HCT116 (cell line): ENCODE measurements at regions not wholly inside any gene's neighbourhood (a gene's known extent, or its start where the extent isn't known, plus 50 kb on each side); places are given as distances from the start of the nearest gene placed in this dataset.

ENCODE experiments used
- ATAC-seq: fragments of 200-7000 bp; cut with Tn5 transposase; 2 replicates; pipeline ENCODE4 v1.9.1; 2020; ENCODE audit warnings: mild to moderate bottlenecking, moderate library complexity
- BruUV-seq: library from RNA; stranded (reverse); fragments of 400-500 nt; replicated peaks from 2 replicates; lab custom pipeline; 2021; lab: Mats Ljungman, UMichigan
- CTCF ChIA-PET: fragments of 300-600 bp; sonication (Branson Sonifier 250); formaldehyde crosslinking; loops from one replicate; lab custom pipeline; 2021; ENCODE audit warnings: antibody characterized with exemption; lab: Charles Lee
- POLR2A ChIA-PET: fragments of 300-600, 350-600 bp; sonication (Branson Sonifier 250); formaldehyde crosslinking; loops from one replicate; lab custom pipeline; 2021; ENCODE audit warnings: antibody characterized with exemption; lab: Charles Lee
- RAD21 ChIA-PET, 2 experiments: fragments of 300-600 bp; sonication (Branson Sonifier 250); formaldehyde crosslinking; loops; one replicate each; lab custom pipeline; 2023; ENCODE audit warnings: low total read pairs in 2 of 2; ENCODE audit not compliant: uncharacterized antibody in 2 of 2, unreplicated experiment in 2 of 2, low non-redundant PET in 1 of 2; lab: Charles Lee
- DNase-seq: peaks from one replicate; pipeline ENCODE4 v3.0.0-alpha.2; 2010; ENCODE audit warnings: low read depth, low spot score
- H2AFZ ChIP-seq: fragments of 200-600 bp; shearing (Covaris generic), sonication (generic); 2 replicates; pipeline ENCODE4 v1.6.1; 2017; ENCODE audit warnings: low read depth, mixed run types, mixed read lengths, antibody characterized with exemption, low read length; ENCODE audit not compliant: poor library complexity, severe bottlenecking
- H3K27ac ChIP-seq: 2 replicates; pipeline ENCODE4 v1.5.1; 2012; ENCODE audit warnings: low read depth, low read length
- H3K27me3 ChIP-seq: fragments of 200-600 bp; sonication (generic); 2 replicates; pipeline ENCODE4 v1.6.1; 2016; ENCODE audit warnings: mixed run types, low read length, mixed read lengths; ENCODE audit not compliant: insufficient read depth
- H3K36me3 ChIP-seq, 2 experiments: fragments of 200-500 bp in 1 of 2; fragments of 200-600 bp in 1 of 2; sonication (Bioruptor generic) in 1 of 2; sonication (generic) in 1 of 2; 2 replicates each; pipeline versions ENCODE4 v1.5.1 to v1.6.1; 2014 to 2016; ENCODE audit warnings: low read length in 2 of 2, inconsistent platforms in 1 of 2, mixed read lengths in 1 of 2, mixed run types in 1 of 2; ENCODE audit not compliant: insufficient read depth in 2 of 2, control insufficient read depth in 1 of 2
- H3K4me1 ChIP-seq, 2 experiments: fragments of 200-600 bp in 1 of 2; sonication (generic) in 1 of 2; 2 replicates each; pipeline versions ENCODE4 v1.5.1 to v1.6.1; 2012 to 2017; ENCODE audit warnings: low read length in 2 of 2, inconsistent platforms in 1 of 2, mild to moderate bottlenecking in 1 of 2, mixed read lengths in 1 of 2, mixed run types in 1 of 2, moderate library complexity in 1 of 2; ENCODE audit not compliant: insufficient read depth in 2 of 2, control insufficient read depth in 1 of 2
- H3K4me2 ChIP-seq: fragments of 200-600 bp; sonication (generic); 2 replicates; pipeline ENCODE4 v1.6.1; 2017; ENCODE audit warnings: mixed run types, low read length, mixed read lengths
- H3K4me3 ChIP-seq, 2 experiments: fragments of 200-600 bp in 1 of 2; sonication (generic) in 1 of 2; replicated peaks in 1 of 2; 2 replicates each; pipeline ENCODE4 v1.5.1; 2011 to 2016; ENCODE audit warnings: low read length in 2 of 2, control low read depth in 1 of 2, low read depth in 1 of 2, mild to moderate bottlenecking in 1 of 2, mixed read lengths in 1 of 2, mixed run types in 1 of 2
- H3K79me2 ChIP-seq: fragments of 200-600 bp; sonication (generic); 2 replicates; pipeline ENCODE4 v1.6.1; 2017; ENCODE audit warnings: mild to moderate bottlenecking, mixed run types, low read length, moderate library complexity, mixed read lengths; ENCODE audit not compliant: insufficient read depth
- H3K9ac ChIP-seq: fragments of 200-600 bp; sonication (generic); 2 replicates; pipeline ENCODE4 v1.6.1; 2016; ENCODE audit warnings: low read length, mixed read lengths
- H3K9me2 ChIP-seq: fragments of 200-600 bp; sonication (generic), shearing (Covaris generic); 2 replicates; pipeline ENCODE4 v1.6.1; 2017; ENCODE audit warnings: mixed run types, mild to moderate bottlenecking, moderate library complexity; ENCODE audit not compliant: insufficient read depth
- H3K9me3 ChIP-seq, 2 experiments: fragments of 200-500 bp in 1 of 2; fragments of 200-600 bp in 1 of 2; sonication (Bioruptor generic) in 1 of 2; sonication (generic) in 1 of 2; 2 replicates each; pipeline ENCODE4 v1.6.1; 2014 to 2017; ENCODE audit warnings: low read length in 2 of 2, mixed read lengths in 2 of 2, inconsistent platforms in 1 of 2, low read depth in 1 of 2, mild to moderate bottlenecking in 1 of 2, mixed run types in 1 of 2, moderate library complexity in 1 of 2; ENCODE audit not compliant: control insufficient read depth in 1 of 2, insufficient read depth in 1 of 2
- H4K20me1 ChIP-seq: fragments of 200-600 bp; sonication (generic), shearing (Covaris generic); 2 replicates; pipeline ENCODE4 v1.6.1; 2017; ENCODE audit warnings: mixed run types, mild to moderate bottlenecking, moderate library complexity; ENCODE audit not compliant: insufficient read depth
- CBX3 ChIP-seq: IDR thresholded peaks from 2 replicates; pipeline ENCODE4 v1.6.1; 2012; ENCODE audit warnings: low read depth
- CEBPB ChIP-seq: IDR thresholded peaks from 2 replicates; pipeline ENCODE4 v1.6.1; 2012; ENCODE audit warnings: low read depth
- EGR1 ChIP-seq: IDR thresholded peaks from 2 replicates; pipeline ENCODE4 v1.6.1; 2012; ENCODE audit warnings: low read depth
- ELF1 ChIP-seq: IDR thresholded peaks from 2 replicates; pipeline ENCODE4 v1.6.1; 2012; ENCODE audit warnings: low read depth, borderline replicate concordance
- EZH2 ChIP-seq: fragments of 200-600 bp; sonication (generic); IDR thresholded peaks from 2 replicates; pipeline ENCODE4 v1.6.1; 2017; ENCODE audit warnings: antibody characterized with exemption, mixed run types
- FOSL1 ChIP-seq: IDR thresholded peaks from 2 replicates; pipeline ENCODE4 v1.6.1; 2012; ENCODE audit warnings: low read depth
- JUND ChIP-seq: IDR thresholded peaks from 2 replicates; pipeline ENCODE4 v1.6.1; 2012
- POLR2A ChIP-seq: IDR thresholded peaks from 2 replicates; pipeline ENCODE4 v1.7.0; 2011; ENCODE audit warnings: borderline replicate concordance; ENCODE audit not compliant: insufficient read depth, insufficient read length; ENCODE audit errors: extremely low read depth
- RAD21 ChIP-seq: IDR thresholded peaks from 2 replicates; pipeline ENCODE4 v1.6.1; 2012; ENCODE audit warnings: low read depth, mild to moderate bottlenecking
- SRF ChIP-seq: IDR thresholded peaks from 2 replicates; pipeline ENCODE4 v1.6.1; 2012; ENCODE audit warnings: low read depth
- YY1 ChIP-seq: IDR thresholded peaks from 2 replicates; pipeline ENCODE4 v1.6.1; 2011; ENCODE audit warnings: low read length, low read depth, moderate library complexity, mild to moderate bottlenecking; ENCODE audit not compliant: insufficient replicate concordance; ENCODE audit errors: extremely low read depth
- ZNF274 ChIP-seq: fragments of 200-500 bp; sonication (Bioruptor generic); IDR thresholded peaks from 2 replicates; pipeline ENCODE4 v1.6.1; 2014; ENCODE audit warnings: mild to moderate bottlenecking, low read depth, low read length, inconsistent platforms
- intact Hi-C: fragments of 100-400 bp; cut with micrococcal nuclease; formaldehyde crosslinking; loops from 2 replicates; pipeline ENCODE4 v1.10.0; 2022
- TF ChIP-seq, protein P1 (sequence below): IDR thresholded peaks from 2 replicates; pipeline ENCODE4 v1.6.1; 2011; ENCODE audit warnings: mild to moderate bottlenecking, low read length, moderate library complexity; ENCODE audit not compliant: insufficient replicate concordance; ENCODE audit errors: extremely low read depth
- TF ChIP-seq, protein P2 (sequence below), 3 experiments: fragments of 200-600 bp in 1 of 3; sonication (generic) in 1 of 3; IDR thresholded peaks in 2 of 3; conservative IDR thresholded peaks in 1 of 3; 2 replicates each; pipeline ENCODE4 v1.5.1; 2012 to 2017; ENCODE audit warnings: low read depth in 2 of 3, low read length in 2 of 3, antibody characterized with exemption in 1 of 3, borderline replicate concordance in 1 of 3, control low read depth in 1 of 3, mild to moderate bottlenecking in 1 of 3, mixed read lengths in 1 of 3, mixed run types in 1 of 3, moderate library complexity in 1 of 3; ENCODE audit not compliant: insufficient read depth in 1 of 3
- TF ChIP-seq, protein P3 (sequence below): IDR thresholded peaks from 2 replicates; pipeline ENCODE4 v1.6.1; 2012

DNA sequence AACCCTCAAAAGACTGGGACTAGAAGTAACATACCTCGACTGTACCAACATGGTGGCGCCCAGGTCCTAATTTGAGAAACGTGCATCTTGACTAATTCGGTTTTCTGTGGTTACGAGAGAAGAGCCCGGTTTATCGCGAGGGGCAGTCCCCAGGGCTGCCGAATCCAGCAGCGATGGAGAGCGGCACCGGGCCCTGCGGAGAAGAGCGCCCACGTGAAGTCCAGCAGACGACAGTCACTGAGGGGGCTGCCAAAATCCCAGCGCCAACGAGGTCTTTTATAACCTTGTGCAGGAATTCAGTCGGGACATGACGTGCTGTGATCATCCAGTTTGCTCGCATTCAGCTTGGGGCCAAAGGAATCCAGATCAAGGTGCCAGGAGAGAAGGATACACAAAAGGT, 187.5 kb upstream of the SLITRK2 start:
- Histone ChIP-seq H3K9ac (no peak overlapping the region), H3K9me2 (no peaks in the 10 kb centered on the region), H3K27me3 (no peaks in the 10 kb centered on the region), H3K27ac (no peak overlapping the region), H2AFZ (no peak overlapping the region), H3K36me3 (no peaks in the 10 kb centered on the region), H3K4me2 (no peak overlapping the region), H3K9me3 (no peaks in the 10 kb centered on the region), H3K4me1 (no peaks in the 10 kb centered on the region), H3K4me3 (no peak overlapping the region), H3K79me2 (no peaks in the 10 kb centered on the region), H4K20me1 (no peaks in the 10 kb centered on the region)
- BruUV-seq = no TSS peak
- ChIA-PET CTCF (no interaction called here), POLR2A (no interaction called here), RAD21 (no interaction called here)
- ATAC-seq (no peak), DNase-seq (no peak)
- intact Hi-C loops = no loop called here
- TF ChIP-seq, protein P1, sequence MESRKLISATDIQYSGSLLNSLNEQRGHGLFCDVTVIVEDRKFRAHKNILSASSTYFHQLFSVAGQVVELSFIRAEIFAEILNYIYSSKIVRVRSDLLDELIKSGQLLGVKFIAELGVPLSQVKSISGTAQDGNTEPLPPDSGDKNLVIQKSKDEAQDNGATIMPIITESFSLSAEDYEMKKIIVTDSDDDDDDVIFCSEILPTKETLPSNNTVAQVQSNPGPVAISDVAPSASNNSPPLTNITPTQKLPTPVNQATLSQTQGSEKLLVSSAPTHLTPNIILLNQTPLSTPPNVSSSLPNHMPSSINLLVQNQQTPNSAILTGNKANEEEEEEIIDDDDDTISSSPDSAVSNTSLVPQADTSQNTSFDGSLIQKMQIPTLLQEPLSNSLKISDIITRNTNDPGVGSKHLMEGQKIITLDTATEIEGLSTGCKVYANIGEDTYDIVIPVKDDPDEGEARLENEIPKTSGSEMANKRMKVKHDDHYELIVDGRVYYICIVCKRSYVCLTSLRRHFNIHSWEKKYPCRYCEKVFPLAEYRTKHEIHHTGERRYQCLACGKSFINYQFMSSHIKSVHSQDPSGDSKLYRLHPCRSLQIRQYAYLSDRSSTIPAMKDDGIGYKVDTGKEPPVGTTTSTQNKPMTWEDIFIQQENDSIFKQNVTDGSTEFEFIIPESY = no peak
- no peak for TF ChIP-seq SRF
- TF ChIP-seq ELF1 = no peak
- no peak for TF ChIP-seq CBX3

DNA sequence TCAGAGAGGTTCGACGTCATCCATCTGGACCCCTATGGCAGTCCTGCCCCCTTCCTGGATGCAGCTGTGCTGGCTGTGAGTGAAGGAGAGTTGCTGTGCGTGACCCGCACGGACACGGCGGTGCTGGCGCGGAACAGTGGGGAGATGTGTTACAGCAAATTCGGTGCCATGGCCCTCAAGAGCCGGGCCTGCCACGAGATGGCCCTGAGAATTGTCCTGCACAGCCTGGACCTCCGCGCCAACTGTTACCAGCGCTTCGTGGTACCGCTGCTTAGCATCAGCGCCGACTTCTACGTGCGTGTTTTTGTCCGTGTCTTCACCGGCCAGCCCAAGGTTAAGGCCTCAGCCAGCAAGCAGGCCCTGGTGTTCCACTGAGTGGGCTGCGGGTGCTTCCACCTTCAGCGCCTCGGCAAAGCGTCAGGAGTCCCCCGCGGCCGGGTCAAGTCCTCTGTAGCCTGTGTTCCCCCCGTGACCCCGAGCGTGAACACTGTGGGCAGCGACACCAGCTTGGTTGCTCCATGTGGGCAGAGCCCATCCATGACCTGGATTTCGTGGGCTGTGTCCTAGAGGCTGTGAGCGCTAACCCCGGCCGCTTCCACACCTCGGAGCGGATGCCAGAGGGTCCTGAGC, 186.7 kb upstream of the SLITRK2 start:
- no TSS peak for BruUV-seq
- Histone ChIP-seq H3K36me3 (no peaks in the 10 kb centered on the region), H2AFZ (no peak overlapping the region), H3K4me1 (no peaks in the 10 kb centered on the region), H3K79me2 (no peaks in the 10 kb centered on the region), H3K9me3 (no peaks in the 10 kb centered on the region), H3K4me2 (no peak overlapping the region), H3K9ac (no peak overlapping the region), H3K27me3 (no peaks in the 10 kb centered on the region), H3K27ac (no peak overlapping the region), H3K9me2 (no peaks in the 10 kb centered on the region), H4K20me1 (no peaks in the 10 kb centered on the region), H3K4me3 (no peak overlapping the region)
- DNase-seq (no peak), ATAC-seq (no peak)
- POLR2A ChIA-PET = no interaction called here
- RAD21 ChIA-PET = no interaction called here
- intact Hi-C loops = no loop called here
- CTCF ChIA-PET = no interaction called here
- TF ChIP-seq, protein P2, sequence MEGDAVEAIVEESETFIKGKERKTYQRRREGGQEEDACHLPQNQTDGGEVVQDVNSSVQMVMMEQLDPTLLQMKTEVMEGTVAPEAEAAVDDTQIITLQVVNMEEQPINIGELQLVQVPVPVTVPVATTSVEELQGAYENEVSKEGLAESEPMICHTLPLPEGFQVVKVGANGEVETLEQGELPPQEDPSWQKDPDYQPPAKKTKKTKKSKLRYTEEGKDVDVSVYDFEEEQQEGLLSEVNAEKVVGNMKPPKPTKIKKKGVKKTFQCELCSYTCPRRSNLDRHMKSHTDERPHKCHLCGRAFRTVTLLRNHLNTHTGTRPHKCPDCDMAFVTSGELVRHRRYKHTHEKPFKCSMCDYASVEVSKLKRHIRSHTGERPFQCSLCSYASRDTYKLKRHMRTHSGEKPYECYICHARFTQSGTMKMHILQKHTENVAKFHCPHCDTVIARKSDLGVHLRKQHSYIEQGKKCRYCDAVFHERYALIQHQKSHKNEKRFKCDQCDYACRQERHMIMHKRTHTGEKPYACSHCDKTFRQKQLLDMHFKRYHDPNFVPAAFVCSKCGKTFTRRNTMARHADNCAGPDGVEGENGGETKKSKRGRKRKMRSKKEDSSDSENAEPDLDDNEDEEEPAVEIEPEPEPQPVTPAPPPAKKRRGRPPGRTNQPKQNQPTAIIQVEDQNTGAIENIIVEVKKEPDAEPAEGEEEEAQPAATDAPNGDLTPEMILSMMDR (IDR thresholded peaks at IDR 0.05 in 2 of 3, conservative IDR thresholded peaks at IDR 0.05 in 1 of 3; ENCODE audit: borderline replicate concordance in 1 of 3, insufficient read depth in 1 of 3, low read depth in 2 of 3, low read length in 2 of 3) = no peak
- TF ChIP-seq ZNF274 (no peak), EZH2 (no peak), JUND (no peak), ELF1 (no peak), YY1 (no peak), RAD21 (no peak), CEBPB (no peak), FOSL1 (no peak), EGR1 (no peak), POLR2A (no peak)
- TF ChIP-seq, protein P1 = no peak
- TF ChIP-seq, protein P3, sequence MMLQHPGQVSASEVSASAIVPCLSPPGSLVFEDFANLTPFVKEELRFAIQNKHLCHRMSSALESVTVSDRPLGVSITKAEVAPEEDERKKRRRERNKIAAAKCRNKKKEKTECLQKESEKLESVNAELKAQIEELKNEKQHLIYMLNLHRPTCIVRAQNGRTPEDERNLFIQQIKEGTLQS = no peak
